Activated naive CD8-positive, alpha-beta T cell treated with anti-CD3 and anti-CD28 coated beads, Interleukin-2, amount 10 ng/mL, durations not matched to agents 7 days and 5 days (primary cell): ENCODE measurements at regions not wholly inside any gene's neighbourhood (a gene's known extent, or its start where the extent isn't known, plus 50 kb on each side); places are given as distances from the start of the nearest gene placed in this dataset.

Source experiments
- ATAC-seq: fragments of 150-1000 bp; cut with Tn5 transposase; one replicate; pipeline ENCODE4 v1.10.0; 2021; ENCODE audit warnings: low read depth, moderate library complexity
- POLR2A ChIA-PET: fragments of 350-600 bp; sonication (Branson Sonifier 250); formaldehyde crosslinking; loops from one replicate; lab custom pipeline; 2021; ENCODE audit warnings: antibody characterized with exemption; lab: Charles Lee
- DNase-seq: peaks from one replicate; pipeline ENCODE4 v3.0.0; 2021
- H3K27ac Mint-ChIP-seq: one replicate; pipeline ENCODE4 v1.8.0; 2022; ENCODE audit warnings: mild to moderate bottlenecking, mixed read lengths
- H3K27me3 Mint-ChIP-seq: one replicate; pipeline ENCODE4 v1.8.0; 2022; ENCODE audit warnings: mild to moderate bottlenecking, moderate library complexity, mixed read lengths
- H3K36me3 Mint-ChIP-seq: one replicate; pipeline ENCODE4 v1.8.0; 2021; ENCODE audit warnings: mild to moderate bottlenecking, mixed read lengths
- H3K4me1 Mint-ChIP-seq: one replicate; pipeline ENCODE4 v1.8.0; 2021; ENCODE audit warnings: mixed read lengths
- H3K4me3 Mint-ChIP-seq: one replicate; pipeline ENCODE4 v1.8.0; 2022; ENCODE audit warnings: mild to moderate bottlenecking, moderate library complexity, mixed read lengths
- H3K9me3 Mint-ChIP-seq: one replicate; pipeline ENCODE4 v1.8.0; 2021; ENCODE audit warnings: mixed read lengths

GRCh38 chr9:96050861-96051155 is 175.3 kb downstream of the ERCC6L2 start:
- Mint-ChIP-seq H3K4me1 (peaks cover 5% of the 10 kb centered on the region), H3K4me3 (no peak overlapping the region), H3K36me3 (no peaks in the 10 kb centered on the region)

GRCh38 chr9:96050048-96050860 is 174.8 kb downstream of the ERCC6L2 start:
- no peak for DNase-seq
- H3K27ac Mint-ChIP-seq = no peak overlapping the region
- POLR2A ChIA-PET = no interaction called here
- no peak for ATAC-seq
- no peak overlapping the region for H3K4me3 Mint-ChIP-seq
- peaks cover 5% of the 10 kb centered on the region for H3K4me1 Mint-ChIP-seq
- no peaks in the 10 kb centered on the region for H3K36me3 Mint-ChIP-seq
- peaks cover 3% of the 10 kb centered on the region for H3K27me3 Mint-ChIP-seq
- H3K9me3 Mint-ChIP-seq = peaks cover 3% of the 10 kb centered on the region

More at GRCh38 chr9:96050861-96051155, 175.3 kb downstream of the ERCC6L2 start:
- Mint-ChIP-seq H3K27ac (no peak overlapping the region), H3K9me3 (peaks cover 5% of the 10 kb centered on the region), H3K27me3 (peaks cover 3% of the 10 kb centered on the region)
- no peak for ATAC-seq
- POLR2A ChIA-PET = no interaction called here
- no peak for DNase-seq

- Mint-ChIP-seq H3K27ac (no peak overlapping the region), H3K4me3 (no peak overlapping the region), H3K4me1 (peaks cover 5% of the 10 kb centered on the region), H3K9me3 (no peaks in the 10 kb centered on the region), H3K27me3 (peaks cover 3% of the 10 kb centered on the region), H3K36me3 (no peaks in the 10 kb centered on the region)
- POLR2A ChIA-PET = interaction anchor here (0.5 kb wide), 1 partner anchor 1329 kb away, joined by 4 read pairs; no protein-coding TSS in a partner anchor
- no peak for ATAC-seq
- no peak for DNase-seq
These were observed 173.7 kb downstream of the ERCC6L2 start for GRCh38 chr9:96048956-96049831.

- no peak for DNase-seq
- Mint-ChIP-seq H3K27me3 (peaks cover 9% of the 10 kb centered on the region), H3K4me1 (peaks cover 5% of the 10 kb centered on the region), H3K4me3 (peak overlapping the region; percentile 63), H3K27ac (peak overlapping the region; percentile 56), H3K36me3 (no peaks in the 10 kb centered on the region), H3K9me3 (no peaks in the 10 kb centered on the region)
- ATAC-seq = no peak
- POLR2A ChIA-PET = interaction anchor here (0.5 kb wide), 1 partner anchor 1328 kb away, joined by 4 read pairs; no protein-coding TSS in a partner anchor
These were observed 172.8 kb downstream of the ERCC6L2 start for GRCh38 chr9:96048104-96048955.

GRCh38 chr9:96047741-96048103 is 172.2 kb downstream of the ERCC6L2 start:
- ATAC-seq (no peak), DNase-seq (no peak)
- POLR2A ChIA-PET = no interaction called here
- peaks cover 6% of the 10 kb centered on the region for H3K27me3 Mint-ChIP-seq
- peak overlapping the region; percentile 21 for H3K27ac Mint-ChIP-seq
- H3K4me3 Mint-ChIP-seq = no peak overlapping the region
- no peaks in the 10 kb centered on the region for H3K9me3 Mint-ChIP-seq
- H3K36me3 Mint-ChIP-seq = no peaks in the 10 kb centered on the region
- peaks cover 5% of the 10 kb centered on the region for H3K4me1 Mint-ChIP-seq

GRCh38 chr9:96047116-96047639 is 171.7 kb downstream of the ERCC6L2 start:
- ATAC-seq (no peak), DNase-seq (no peak)
- H3K9me3 Mint-ChIP-seq = no peaks in the 10 kb centered on the region
- no peak overlapping the region for H3K27ac Mint-ChIP-seq
- peaks cover 6% of the 10 kb centered on the region for H3K27me3 Mint-ChIP-seq
- H3K4me3 Mint-ChIP-seq = no peak overlapping the region
- POLR2A ChIA-PET = no interaction called here
- no peaks in the 10 kb centered on the region for H3K36me3 Mint-ChIP-seq
- H3K4me1 Mint-ChIP-seq = peaks cover 5% of the 10 kb centered on the region

- Mint-ChIP-seq H3K27ac (no peak overlapping the region), H3K27me3 (peaks cover 6% of the 10 kb centered on the region), H3K4me3 (no peak overlapping the region), H3K4me1 (peaks cover 5% of the 10 kb centered on the region), H3K9me3 (no peaks in the 10 kb centered on the region), H3K36me3 (no peaks in the 10 kb centered on the region)
- DNase-seq = no peak
- POLR2A ChIA-PET = no interaction called here
- ATAC-seq = no peak
These were observed 170.3 kb downstream of the ERCC6L2 start for GRCh38 chr9:96045811-96046210.

GRCh38 chr9:96044401-96044800 is 168.9 kb downstream of the ERCC6L2 start:
- peaks cover 2% of the 10 kb centered on the region for H3K9me3 Mint-ChIP-seq
- no peak overlapping the region for H3K27ac Mint-ChIP-seq
- H3K4me3 Mint-ChIP-seq = no peak overlapping the region
- H3K36me3 Mint-ChIP-seq = peaks cover 3% of the 10 kb centered on the region
- DNase-seq (no peak), ATAC-seq (no peak)
- H3K4me1 Mint-ChIP-seq = peaks cover 5% of the 10 kb centered on the region
- H3K27me3 Mint-ChIP-seq = peaks cover 6% of the 10 kb centered on the region
- POLR2A ChIA-PET = no interaction called here

GRCh38 chr9:96040591-96041461 is 165.3 kb downstream of the ERCC6L2 start:
- H3K27ac Mint-ChIP-seq = peak overlapping the region; percentile 36
- no peak overlapping the region for H3K4me3 Mint-ChIP-seq
- peaks cover 6% of the 10 kb centered on the region for H3K27me3 Mint-ChIP-seq
- no peak for ATAC-seq
- POLR2A ChIA-PET = no interaction called here
- H3K4me1 Mint-ChIP-seq = peaks cover 19% of the 10 kb centered on the region
- H3K9me3 Mint-ChIP-seq = peaks cover 28% of the 10 kb centered on the region
- peaks cover 21% of the 10 kb centered on the region for H3K36me3 Mint-ChIP-seq
- no peak for DNase-seq

- POLR2A ChIA-PET = no interaction called here
- Mint-ChIP-seq H3K27ac (peak overlapping the region; percentile 79), H3K4me3 (peak overlapping the region; percentile 29), H3K36me3 (peaks cover 23% of the 10 kb centered on the region), H3K4me1 (peaks cover 19% of the 10 kb centered on the region), H3K9me3 (peaks cover 31% of the 10 kb centered on the region), H3K27me3 (peaks cover 5% of the 10 kb centered on the region)
- ATAC-seq (peak; percentile 50), DNase-seq (no peak)
These were observed 163.4 kb downstream of the ERCC6L2 start for GRCh38 chr9:96038914-96039313.

- Mint-ChIP-seq H3K36me3 (peaks cover 23% of the 10 kb centered on the region), H3K27me3 (peaks cover 1% of the 10 kb centered on the region), H3K4me3 (no peak overlapping the region), H3K27ac (no peak overlapping the region), H3K4me1 (peaks cover 19% of the 10 kb centered on the region), H3K9me3 (peaks cover 31% of the 10 kb centered on the region)
- POLR2A ChIA-PET = interaction anchor here (0.8 kb wide), 1 partner anchor 11 kb away, joined by 4 read pairs; no protein-coding TSS in a partner anchor
- no peak for ATAC-seq
- DNase-seq = peak; percentile 20
These were observed 162.8 kb downstream of the ERCC6L2 start for GRCh38 chr9:96038271-96038670.

GRCh38 chr9:96034553-96035122 is 159.1 kb downstream of the ERCC6L2 start:
- H3K27me3 Mint-ChIP-seq = peaks cover 1% of the 10 kb centered on the region
- H3K4me1 Mint-ChIP-seq = peaks cover 19% of the 10 kb centered on the region

More at GRCh38 chr9:96034553-96035122, 159.1 kb downstream of the ERCC6L2 start:
- DNase-seq = no peak
- peaks cover 28% of the 10 kb centered on the region for H3K9me3 Mint-ChIP-seq
- H3K4me3 Mint-ChIP-seq = no peak overlapping the region
- ATAC-seq = no peak
- H3K36me3 Mint-ChIP-seq = peaks cover 21% of the 10 kb centered on the region
- H3K27ac Mint-ChIP-seq = no peak overlapping the region
- POLR2A ChIA-PET = no interaction called here
